Breast epithelium (tissue), 4 donors: ENCODE measurements at regions not wholly inside any gene's neighbourhood (a gene's known extent, or its start where the extent isn't known, plus 50 kb on each side); places are given as distances from the start of the nearest gene placed in this dataset.

ENCODE experiments used
- DNase-seq, 2 donors: peaks; one replicate each; pipeline ENCODE4 v3.0.0-alpha.2; 2019; ENCODE audit warnings: low spot score in 2 of 2
- H3K27ac ChIP-seq, 2 donors: fragments of 200-600 bp; sonication (generic) in 1 of 2; one replicate each; pipeline ENCODE4 v1.5.1; 2016 to 2019; ENCODE audit warnings: mild to moderate bottlenecking in 1 of 2
- H3K27me3 ChIP-seq, 2 donors: fragments of 200-600 bp; sonication (generic) in 1 of 2; one replicate each; pipeline versions ENCODE4 v1.5.1 to v1.6.0; 2017 to 2019; ENCODE audit warnings: control low read depth in 1 of 2, mild to moderate bottlenecking in 1 of 2
- H3K36me3 ChIP-seq: fragments of 200-600 bp; one replicate; pipeline ENCODE4 v1.5.1; 2019
- H3K4me1 ChIP-seq, 2 donors: fragments of 200-600 bp; sonication (generic); one replicate each; pipeline ENCODE4 v1.5.1; 2016 to 2019; ENCODE audit warnings: control low read depth in 1 of 2
- H3K4me3 ChIP-seq, 3 donors: fragments of 200-600 bp; sonication (generic); 1 replicate in 2 of 3; 2 replicates in 1 of 3; pipeline ENCODE4 v1.5.1; 2016 to 2019; ENCODE audit warnings: mild to moderate bottlenecking in 3 of 3, moderate library complexity in 2 of 3
- H3K9me3 ChIP-seq, 2 donors: fragments of 200-600 bp; sonication (generic) in 1 of 2; one replicate each; pipeline ENCODE4 v1.5.1; 2016 to 2019; ENCODE audit warnings: control low read depth in 1 of 2
- CTCF ChIP-seq, 3 donors: fragments of 450-650 bp; IDR thresholded peaks; one replicate each; pipeline ENCODE4 v1.5.1; 2016 to 2017; ENCODE audit warnings: antibody characterized with exemption in 3 of 3, mild to moderate bottlenecking in 3 of 3, moderate library complexity in 3 of 3
- POLR2A ChIP-seq: fragments of 450-650 bp; IDR thresholded peaks from one replicate; pipeline ENCODE4 v1.6.1; 2016; ENCODE audit warnings: antibody characterized with exemption, mild to moderate bottlenecking, moderate library complexity
- POLR2AphosphoS5 ChIP-seq, 3 donors: sonication (generic); formaldehyde crosslinking; IDR thresholded peaks; one replicate each; pipeline ENCODE4 v1.6.1; 2017; ENCODE audit warnings: antibody characterized with exemption in 3 of 3
- intact Hi-C: fragments of 100-400 bp; cut with DNase I; formaldehyde crosslinking; loops from one replicate; pipeline ENCODE4 v1.15.1; 2023; ENCODE audit warnings: low total_unique reads

GRCh38 chr5:2163940-2164490, 281.3 kb upstream of the IRX4 start:
- no peaks in the 10 kb centered on the region for H3K4me1 ChIP-seq
- no peak for TF ChIP-seq POLR2AphosphoS5 (IDR thresholded peaks at IDR 0.05)
- no peak for TF ChIP-seq POLR2A
- no peak for TF ChIP-seq CTCF (IDR thresholded peaks at IDR 0.05)
- no peak for DNase-seq
- H3K27me3 ChIP-seq: peaks cover 0 to 9% of the 10 kb centered on the region in 2 donors
- H3K4me3 ChIP-seq: no peak overlapping the region
- no peaks in the 10 kb centered on the region for H3K9me3 ChIP-seq
- H3K27ac ChIP-seq: no peak overlapping the region
- intact Hi-C loops: no loop called here
- H3K36me3 ChIP-seq: no peaks in the 10 kb centered on the region

GRCh38 chr5:2163060-2163856, 280.5 kb upstream of the IRX4 start:
- Histone ChIP-seq H3K9me3 (no peaks in the 10 kb centered on the region), H3K4me1 (no peaks in the 10 kb centered on the region), H3K27ac (no peak overlapping the region), H3K27me3 (peaks cover 0 to 9% of the 10 kb centered on the region in 2 donors), H3K4me3 (no peak overlapping the region), H3K36me3 (no peaks in the 10 kb centered on the region)
- intact Hi-C loops: no loop called here
- no peak for TF ChIP-seq CTCF (IDR thresholded peaks at IDR 0.05)
- TF ChIP-seq POLR2A: no peak
- DNase-seq: no peak

GRCh38 chr5:2160811-2161210, 278.1 kb upstream of the IRX4 start:
- Histone ChIP-seq H3K9me3 (no peaks in the 10 kb centered on the region), H3K4me3 (no peak overlapping the region), H3K27ac (no peak overlapping the region), H3K36me3 (no peaks in the 10 kb centered on the region), H3K27me3 (peaks cover 0 to 6% of the 10 kb centered on the region in 2 donors), H3K4me1 (no peaks in the 10 kb centered on the region)
- TF ChIP-seq POLR2A: no peak
- TF ChIP-seq CTCF (IDR thresholded peaks at IDR 0.05): no peak
- TF ChIP-seq POLR2AphosphoS5 (IDR thresholded peaks at IDR 0.05): no peak
- no peak for DNase-seq
- intact Hi-C loops: no loop called here

GRCh38 chr5:2158767-2159166, 276.0 kb upstream of the IRX4 start:
- H3K27me3 ChIP-seq: no peaks in the 10 kb centered on the region
- TF ChIP-seq CTCF (IDR thresholded peaks at IDR 0.05): no peak
- TF ChIP-seq POLR2AphosphoS5 (IDR thresholded peaks at IDR 0.05): no peak
- TF ChIP-seq POLR2A: no peak
- no peaks in the 10 kb centered on the region for H3K4me1 ChIP-seq
- intact Hi-C loops: no loop called here
- DNase-seq: no peak
- no peak overlapping the region for H3K27ac ChIP-seq
- no peaks in the 10 kb centered on the region for H3K36me3 ChIP-seq
- H3K9me3 ChIP-seq: no peaks in the 10 kb centered on the region
- H3K4me3 ChIP-seq: no peak overlapping the region

- Histone ChIP-seq H3K27me3 (no peaks in the 10 kb centered on the region), H3K4me3 (no peak overlapping the region), H3K36me3 (no peaks in the 10 kb centered on the region), H3K27ac (no peak overlapping the region), H3K4me1 (no peaks in the 10 kb centered on the region), H3K9me3 (no peaks in the 10 kb centered on the region)
- TF ChIP-seq CTCF (IDR thresholded peaks at IDR 0.05): no peak
- TF ChIP-seq POLR2A: no peak
- no peak for TF ChIP-seq POLR2AphosphoS5 (IDR thresholded peaks at IDR 0.05)
- no peak for DNase-seq
- intact Hi-C loops: no loop called here
These were observed 275.4 kb upstream of the IRX4 start for GRCh38 chr5:2158109-2158508.
